Activated T-cell treated with anti-CD3 and anti-CD28 coated beads, Interleukin-2, amount 50 U/mL, for 4 hours (primary cell): ENCODE measurements at regions not wholly inside any gene's neighbourhood (a gene's known extent, or its start where the extent isn't known, plus 50 kb on each side); places are given as distances from the start of the nearest gene placed in this dataset.
"Not testable (repeated sequence)": the region's sequence is repeated elsewhere in the genome, so short reads cannot be mapped to it uniquely, and the experiment has no call there.

ENCODE experiments used
- ATAC-seq, 2 donors: fragments of 200-7000 bp; cut with Tn5 transposase; one replicate each; pipeline ENCODE4 v1.10.0; 2021
- DNase-seq: peaks from one replicate; pipeline ENCODE4 v3.0.0-alpha.2; 2020
- H3K27me3 Mint-ChIP-seq: one replicate; pipeline ENCODE4 v1.8.0; 2021; ENCODE audit warnings: low read depth, mixed read lengths
- H3K36me3 Mint-ChIP-seq: one replicate; pipeline ENCODE4 v1.8.0; 2022; ENCODE audit warnings: mixed read lengths; ENCODE audit not compliant: insufficient read depth
- H3K4me1 Mint-ChIP-seq: one replicate; pipeline ENCODE4 v1.8.0; 2021; ENCODE audit warnings: low read depth, mixed read lengths
- H3K4me3 Mint-ChIP-seq: one replicate; pipeline ENCODE4 v1.8.0; 2021; ENCODE audit warnings: mild to moderate bottlenecking, moderate library complexity, mixed read lengths
- H3K9me3 Mint-ChIP-seq: one replicate; pipeline ENCODE4 v1.8.0; 2021; ENCODE audit warnings: mixed read lengths

GRCh38 chr5:66284588-66285342 is 140.7 kb downstream of the SREK1 start:
- DNase-seq: no peak
- Mint-ChIP-seq H3K27me3 (peaks cover 4% of the 10 kb centered on the region), H3K9me3 (no peaks in the 10 kb centered on the region), H3K4me1 (no peaks in the 10 kb centered on the region), H3K36me3 (no peaks in the 10 kb centered on the region), H3K4me3 (no peak overlapping the region)
- no peak for ATAC-seq

- Mint-ChIP-seq H3K4me1 (no peaks in the 10 kb centered on the region), H3K27me3 (peaks cover 4% of the 10 kb centered on the region), H3K9me3 (no peaks in the 10 kb centered on the region), H3K4me3 (no peak overlapping the region), H3K36me3 (no peaks in the 10 kb centered on the region)
- no peak for DNase-seq
- peak; percentile 40 to 63 for ATAC-seq
Observed at GRCh38 chr5:66285343-66285922, 141.3 kb downstream of the SREK1 start.

- DNase-seq (no peak), ATAC-seq (no peak)
- Mint-ChIP-seq H3K27me3 (peaks cover 10% of the 10 kb centered on the region), H3K4me1 (no peaks in the 10 kb centered on the region), H3K4me3 (no peak overlapping the region), H3K36me3 (no peaks in the 10 kb centered on the region), H3K9me3 (no peaks in the 10 kb centered on the region)
Observed at GRCh38 chr5:66291771-66292170, 147.7 kb downstream of the SREK1 start.

GRCh38 chr5:66293851-66294250 is 149.8 kb downstream of the SREK1 start:
- H3K36me3 Mint-ChIP-seq, H3K9me3 Mint-ChIP-seq, ATAC-seq, H3K27me3 Mint-ChIP-seq, H3K4me3 Mint-ChIP-seq, H3K4me1 Mint-ChIP-seq, DNase-seq: not testable (repeated sequence)

- no peak overlapping the region for H3K4me3 Mint-ChIP-seq
- peaks cover 5% of the 10 kb centered on the region for H3K27me3 Mint-ChIP-seq
- no peaks in the 10 kb centered on the region for H3K4me1 Mint-ChIP-seq
- H3K9me3 Mint-ChIP-seq: no peaks in the 10 kb centered on the region
- DNase-seq: no peak
- H3K36me3 Mint-ChIP-seq: no peaks in the 10 kb centered on the region
- no peak for ATAC-seq
Observed at GRCh38 chr5:66299463-66299862, 155.4 kb downstream of the SREK1 start.

- H3K9me3 Mint-ChIP-seq: no peaks in the 10 kb centered on the region
- no peak for DNase-seq
- no peak overlapping the region for H3K4me3 Mint-ChIP-seq
- peaks cover 11% of the 10 kb centered on the region for H3K27me3 Mint-ChIP-seq
- no peak for ATAC-seq
- H3K4me1 Mint-ChIP-seq: peaks cover 2% of the 10 kb centered on the region
- no peaks in the 10 kb centered on the region for H3K36me3 Mint-ChIP-seq
Observed at GRCh38 chr5:66302344-66302743, 158.2 kb downstream of the SREK1 start.

GRCh38 chr5:66306105-66306843 is 162.2 kb downstream of the SREK1 start:
- H3K4me3 Mint-ChIP-seq: no peak overlapping the region
- DNase-seq (no peak), ATAC-seq (peak in 1 of 2 donors; percentile 79)
- peaks cover 11% of the 10 kb centered on the region for H3K27me3 Mint-ChIP-seq
- H3K4me1 Mint-ChIP-seq: peaks cover 4% of the 10 kb centered on the region
- no peaks in the 10 kb centered on the region for H3K9me3 Mint-ChIP-seq
- H3K36me3 Mint-ChIP-seq: no peaks in the 10 kb centered on the region

GRCh38 chr5:66306844-66307315 is 162.8 kb downstream of the SREK1 start:
- Mint-ChIP-seq H3K9me3 (no peaks in the 10 kb centered on the region), H3K4me3 (no peak overlapping the region), H3K4me1 (peaks cover 4% of the 10 kb centered on the region), H3K27me3 (peaks cover 9% of the 10 kb centered on the region), H3K36me3 (no peaks in the 10 kb centered on the region)
- no peak for DNase-seq
- ATAC-seq: no peak

- H3K4me1 Mint-ChIP-seq: peaks cover 4% of the 10 kb centered on the region
- no peaks in the 10 kb centered on the region for H3K36me3 Mint-ChIP-seq
- DNase-seq: no peak
- no peaks in the 10 kb centered on the region for H3K9me3 Mint-ChIP-seq
- no peak overlapping the region for H3K4me3 Mint-ChIP-seq
- peak; percentile 60 to 62 for ATAC-seq
- H3K27me3 Mint-ChIP-seq: peaks cover 8% of the 10 kb centered on the region
Observed at GRCh38 chr5:66307647-66308241, 163.6 kb downstream of the SREK1 start.

GRCh38 chr5:66312266-66312665 is 168.2 kb downstream of the SREK1 start:
- no peak overlapping the region for H3K4me3 Mint-ChIP-seq
- H3K9me3 Mint-ChIP-seq: peaks cover 15% of the 10 kb centered on the region
- DNase-seq: no peak
- peaks cover 6% of the 10 kb centered on the region for H3K27me3 Mint-ChIP-seq
- no peak for ATAC-seq
- H3K36me3 Mint-ChIP-seq: no peaks in the 10 kb centered on the region
- peaks cover 2% of the 10 kb centered on the region for H3K4me1 Mint-ChIP-seq

GRCh38 chr5:66315784-66316183 is 171.7 kb downstream of the SREK1 start:
- no peaks in the 10 kb centered on the region for H3K36me3 Mint-ChIP-seq
- no peaks in the 10 kb centered on the region for H3K4me1 Mint-ChIP-seq
- H3K27me3 Mint-ChIP-seq: peaks cover 21% of the 10 kb centered on the region
- no peak for DNase-seq
- H3K4me3 Mint-ChIP-seq: no peak overlapping the region
- H3K9me3 Mint-ChIP-seq: peaks cover 15% of the 10 kb centered on the region
- no peak for ATAC-seq

GRCh38 chr5:66322786-66323528 is 178.9 kb downstream of the SREK1 start:
- H3K27me3 Mint-ChIP-seq: peaks cover 25% of the 10 kb centered on the region
- no peak overlapping the region for H3K4me3 Mint-ChIP-seq
- H3K36me3 Mint-ChIP-seq: no peaks in the 10 kb centered on the region
- no peaks in the 10 kb centered on the region for H3K9me3 Mint-ChIP-seq
- no peaks in the 10 kb centered on the region for H3K4me1 Mint-ChIP-seq
- ATAC-seq (no peak), DNase-seq (no peak)

GRCh38 chr5:66323529-66323895 is 179.4 kb downstream of the SREK1 start:
- peaks cover 25% of the 10 kb centered on the region for H3K27me3 Mint-ChIP-seq
- no peaks in the 10 kb centered on the region for H3K9me3 Mint-ChIP-seq
- no peak for ATAC-seq
- DNase-seq: no peak
- no peak overlapping the region for H3K4me3 Mint-ChIP-seq
- no peaks in the 10 kb centered on the region for H3K4me1 Mint-ChIP-seq
- no peaks in the 10 kb centered on the region for H3K36me3 Mint-ChIP-seq

- peaks cover 18% of the 10 kb centered on the region for H3K27me3 Mint-ChIP-seq
- ATAC-seq: no peak
- H3K4me1 Mint-ChIP-seq: peaks cover 1% of the 10 kb centered on the region
- no peak for DNase-seq
- H3K36me3 Mint-ChIP-seq: no peaks in the 10 kb centered on the region
- no peaks in the 10 kb centered on the region for H3K9me3 Mint-ChIP-seq
- no peak overlapping the region for H3K4me3 Mint-ChIP-seq
Observed at GRCh38 chr5:66324357-66324756, 180.3 kb downstream of the SREK1 start.
